ENCODE measurements at regions not wholly inside any gene's neighbourhood (a gene's known extent, or its start where the extent isn't known, plus 50 kb on each side); places are given as distances from the start of the nearest gene placed in this dataset.

DNA sequence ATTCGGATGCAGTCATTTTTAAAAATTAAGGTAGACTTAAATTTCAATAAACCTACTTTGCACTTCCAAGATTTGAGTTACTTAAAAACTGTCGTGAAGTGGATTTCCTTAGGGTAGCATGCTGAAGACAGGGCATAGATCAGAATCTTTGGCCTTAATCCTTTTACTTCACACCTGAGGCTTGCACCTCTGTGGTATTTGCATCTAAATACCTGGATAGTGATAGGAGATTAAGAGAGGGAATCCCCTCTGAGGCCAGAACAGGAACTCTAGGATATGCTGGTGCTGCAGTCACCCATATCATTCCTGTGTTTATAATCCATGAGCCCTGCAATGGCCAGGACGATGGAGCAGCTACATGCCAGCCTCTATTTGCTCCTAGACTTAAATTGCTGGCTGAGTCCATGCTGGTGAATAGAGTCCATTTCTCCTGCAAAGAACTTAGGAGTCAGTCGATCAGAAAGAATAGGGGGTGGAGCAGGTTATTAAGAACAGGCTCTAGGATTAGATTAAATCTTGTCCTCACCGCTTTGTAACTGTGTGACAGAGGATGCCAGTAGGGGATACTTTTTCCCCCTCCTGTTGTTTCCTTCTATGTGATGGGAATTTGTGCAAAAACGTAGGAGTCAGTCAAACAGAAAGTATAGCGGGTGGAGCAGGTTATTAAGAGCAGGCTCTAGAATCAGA lies 333.6 kb downstream of the DUSP10 start:
- TF ChIP-seq GATA2 (IDR thresholded peaks at IDR 0.05; ENCODE audit: low read depth, low read length) (no peak), GATA3 (IDR thresholded peaks at IDR 0.05; ENCODE audit: low read depth, low read length) (no peak)

DNA sequence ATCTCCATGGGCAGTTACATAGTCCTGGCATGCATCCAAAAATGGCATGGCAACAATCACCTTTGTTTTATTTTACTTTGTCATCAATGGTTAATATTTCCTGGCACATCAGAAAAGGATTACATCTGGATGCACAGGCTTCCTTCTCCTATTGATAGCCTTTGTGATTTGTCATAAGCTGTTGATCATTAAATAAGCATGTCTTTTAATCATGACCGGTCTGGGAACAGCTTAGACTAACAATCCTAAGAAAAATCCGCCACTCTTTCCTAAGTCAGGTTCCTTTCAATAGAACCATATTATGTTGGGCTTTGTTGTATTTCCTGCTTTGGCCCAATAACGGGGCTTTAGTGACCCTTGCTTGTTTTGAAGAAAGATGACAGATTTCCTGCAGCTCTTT lies 330.6 kb downstream of the DUSP10 start:
- TF ChIP-seq GATA3 (IDR thresholded peaks at IDR 0.05; ENCODE audit: low read depth, low read length) (no peak), GATA2 (IDR thresholded peaks at IDR 0.05; ENCODE audit: low read depth, low read length) (no peak)

GRCh38 chr1:221414772-221415539 lies 326.9 kb downstream of the DUSP10 start:
- no peak for TF ChIP-seq GATA2 (IDR thresholded peaks at IDR 0.05; ENCODE audit: low read depth, low read length)
- TF ChIP-seq GATA3 (IDR thresholded peaks at IDR 0.05; ENCODE audit: low read depth, low read length) = no peak

DNA sequence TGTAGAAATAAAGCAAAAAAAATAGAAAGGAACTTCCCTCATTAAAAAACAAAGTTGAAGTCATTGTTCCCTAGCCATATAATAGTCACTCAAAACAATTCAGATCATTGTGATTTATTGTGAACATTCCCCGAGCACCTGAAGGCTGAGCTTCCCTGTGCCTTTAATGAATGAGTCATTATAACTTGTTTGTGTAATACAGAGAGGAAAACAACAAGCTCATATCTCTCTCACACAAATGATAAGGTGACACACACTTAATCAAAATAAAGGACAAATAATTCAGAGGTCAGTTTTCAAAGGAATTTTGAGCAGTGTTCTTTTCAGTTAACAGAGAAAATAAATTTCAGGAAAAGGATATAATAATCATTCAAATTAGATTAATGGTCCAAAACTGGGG lies 326.2 kb downstream of the DUSP10 start:
- TF ChIP-seq GATA2 (IDR thresholded peaks at IDR 0.05; ENCODE audit: low read depth, low read length) (no peak), GATA3 (IDR thresholded peaks at IDR 0.05; ENCODE audit: low read depth, low read length) (no peak)

- TF ChIP-seq GATA2 (IDR thresholded peaks at IDR 0.05; ENCODE audit: low read depth, low read length) (no peak), GATA3 (IDR thresholded peaks at IDR 0.05; ENCODE audit: low read depth, low read length) (no peak)
These were observed 325.7 kb downstream of the DUSP10 start for GRCh38 chr1:221416142-221416541.

DNA sequence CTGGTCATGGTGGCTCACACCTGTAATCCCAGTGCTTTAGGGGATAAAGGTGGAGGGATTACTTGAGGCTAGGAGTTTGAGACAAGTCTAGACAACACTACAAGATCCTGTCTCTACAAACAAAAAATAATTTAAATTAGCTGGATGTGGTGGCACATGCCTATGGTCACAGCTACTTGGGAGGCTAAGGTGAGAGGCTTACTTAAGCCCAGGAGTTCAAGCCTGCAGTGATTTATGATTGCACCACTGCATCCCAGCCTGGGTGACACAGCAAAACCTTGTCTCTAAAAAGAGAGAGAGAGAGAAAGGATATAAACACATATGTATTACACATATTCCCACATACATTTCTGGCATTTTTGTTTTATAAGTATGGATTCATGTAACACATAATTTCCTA lies 325.2 kb downstream of the DUSP10 start:
- TF ChIP-seq GATA2 (IDR thresholded peaks at IDR 0.05; ENCODE audit: low read depth, low read length) (no peak), GATA3 (IDR thresholded peaks at IDR 0.05; ENCODE audit: low read depth, low read length) (no peak)

- TF ChIP-seq GATA2 (IDR thresholded peaks at IDR 0.05; ENCODE audit: low read depth, low read length) (no peak), GATA3 (IDR thresholded peaks at IDR 0.05; ENCODE audit: low read depth, low read length) (no peak)
These were observed 323.5 kb downstream of the DUSP10 start for GRCh38 chr1:221418346-221418745.

DNA sequence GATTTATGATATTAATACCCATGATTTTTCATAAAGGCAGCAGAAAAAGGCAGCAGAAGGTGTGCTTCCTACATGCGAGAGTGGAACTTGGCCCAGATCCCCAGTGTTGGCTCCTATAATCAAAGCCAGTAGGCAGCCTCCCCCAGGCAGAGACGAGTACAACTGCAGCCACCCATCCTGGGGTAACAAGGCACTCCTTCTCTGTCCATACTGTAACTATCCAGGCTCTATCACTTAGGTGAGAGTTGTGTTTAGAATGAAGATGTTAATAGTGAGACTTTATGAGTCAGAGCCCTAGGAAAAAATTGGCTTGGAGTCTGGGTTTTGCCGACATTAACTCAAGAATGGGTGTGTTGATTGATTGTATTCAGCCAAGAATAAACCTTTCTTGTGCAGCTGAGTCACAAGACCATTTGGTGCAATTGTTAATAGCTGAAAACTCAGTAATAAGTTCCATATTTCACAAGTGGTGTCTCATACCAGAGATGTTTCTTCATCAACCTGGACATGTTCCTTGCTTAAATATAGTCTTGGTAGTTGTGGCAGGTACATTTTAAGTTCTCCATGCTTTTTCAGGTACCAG lies 322.3 kb downstream of the DUSP10 start:
- TF ChIP-seq GATA2 (IDR thresholded peaks at IDR 0.05; ENCODE audit: low read depth, low read length) = no peak
- no peak for TF ChIP-seq GATA3 (IDR thresholded peaks at IDR 0.05; ENCODE audit: low read depth, low read length)

- no peak for TF ChIP-seq GATA2 (IDR thresholded peaks at IDR 0.05; ENCODE audit: low read depth, low read length)
These were observed 312.6 kb downstream of the DUSP10 start for GRCh38 chr1:221429264-221429663.

- no peak for TF ChIP-seq GATA3 (IDR thresholded peaks at IDR 0.05; ENCODE audit: low read depth, low read length)
- TF ChIP-seq GATA2 (IDR thresholded peaks at IDR 0.05; ENCODE audit: low read depth, low read length) = no peak
These were observed 311.5 kb downstream of the DUSP10 start for GRCh38 chr1:221430152-221430960.

GRCh38 chr1:221431068-221431651 lies 310.7 kb downstream of the DUSP10 start:
- TF ChIP-seq GATA3 (IDR thresholded peaks at IDR 0.05; ENCODE audit: low read depth, low read length) (no peak), GATA2 (IDR thresholded peaks at IDR 0.05; ENCODE audit: low read depth, low read length) (no peak)

- TF ChIP-seq GATA3 (IDR thresholded peaks at IDR 0.05; ENCODE audit: low read depth, low read length) (no peak), GATA2 (IDR thresholded peaks at IDR 0.05; ENCODE audit: low read depth, low read length) (no peak)
These were observed 309.9 kb downstream of the DUSP10 start for GRCh38 chr1:221431961-221432360.

GRCh38 chr1:221435504-221435904 lies 306.4 kb downstream of the DUSP10 start:
- TF ChIP-seq GATA2 (IDR thresholded peaks at IDR 0.05; ENCODE audit: low read depth, low read length) (no peak), GATA3 (IDR thresholded peaks at IDR 0.05; ENCODE audit: low read depth, low read length) (no peak)

- TF ChIP-seq GATA3 (IDR thresholded peaks at IDR 0.05; ENCODE audit: low read depth, low read length) (no peak), GATA2 (IDR thresholded peaks at IDR 0.05; ENCODE audit: low read depth, low read length) (no peak)
These were observed 304.7 kb downstream of the DUSP10 start for GRCh38 chr1:221437171-221437570.

Data from SH-SY5Y (cell line).